ENCODE measurements at regions not wholly inside any gene's neighbourhood (a gene's known extent, or its start where the extent isn't known, plus 50 kb on each side); places are given as distances from the start of the nearest gene placed in this dataset.
"Not testable (repeated sequence)": the region's sequence is repeated elsewhere in the genome, so short reads cannot be mapped to it uniquely, and the experiment has no call there.

GRCh38 chr6:55108134-55109130, 65.9 kb upstream of the HCRTR2 start:
- no peak for DNase-seq
- Histone ChIP-seq H3K9me3 (peaks cover 0 to 14% (median 2%) of the 10 kb centered on the region in 4 donors), H3K4me1 (no peaks in the 10 kb centered on the region), H3K4me3 (no peak overlapping the region), H3K27me3 (no peaks in the 10 kb centered on the region), H3K27ac (no peak overlapping the region), H3K36me3 (no peaks in the 10 kb centered on the region)
- intact Hi-C loops (cut with DNase I; ENCODE audit: low total_unique reads): no loop called here
- no peak for TF ChIP-seq POLR2AphosphoS5 (IDR thresholded peaks at IDR 0.05)
- TF ChIP-seq POLR2A (IDR thresholded peaks at IDR 0.05): no peak
- no peak for TF ChIP-seq CTCF (IDR thresholded peaks at IDR 0.05)
- no peak for TF ChIP-seq EP300 (IDR thresholded peaks at IDR 0.05)
- 43 to 59% (median 49%) methylated on average over 6 of the region's 6 CpGs for WGBS, 5 donors

DNA sequence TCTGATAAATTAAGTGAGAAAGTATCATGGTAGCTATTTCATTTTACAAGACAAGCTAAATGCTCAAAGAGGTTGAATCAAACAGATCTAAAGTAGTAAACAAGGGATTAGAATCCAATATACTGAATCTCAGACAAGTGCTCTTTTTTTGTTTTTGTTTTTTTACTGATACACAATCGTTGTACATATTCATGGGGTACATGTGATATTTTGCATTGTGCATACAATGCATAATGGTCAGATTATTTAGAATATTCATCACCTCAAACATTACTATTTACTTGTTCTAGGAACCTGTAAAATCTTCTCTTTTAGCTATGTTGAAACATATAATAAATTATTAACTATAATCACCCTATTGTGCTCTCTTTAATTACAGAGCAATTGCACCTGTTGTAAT, 57.0 kb upstream of the HCRTR2 start:
- DNase-seq: no peak
- H3K36me3 ChIP-seq: no peaks in the 10 kb centered on the region
- peaks cover 0 to 10% (median 2%) of the 10 kb centered on the region in 4 donors for H3K9me3 ChIP-seq
- no peaks in the 10 kb centered on the region for H3K27me3 ChIP-seq
- H3K4me1 ChIP-seq: no peaks in the 10 kb centered on the region
- intact Hi-C loops (cut with DNase I; ENCODE audit: low total_unique reads): no loop called here
- no peak for TF ChIP-seq POLR2AphosphoS5 (IDR thresholded peaks at IDR 0.05)
- no peak for TF ChIP-seq POLR2A (IDR thresholded peaks at IDR 0.05)
- TF ChIP-seq EP300 (IDR thresholded peaks at IDR 0.05): no peak
- no peak for TF ChIP-seq CTCF (IDR thresholded peaks at IDR 0.05)
- WGBS, 5 donors: 46 to 77% (median 73%) methylated on average over 1 of the region's 1 CpG
- no peak overlapping the region for H3K4me3 ChIP-seq
- H3K27ac ChIP-seq: no peak overlapping the region

DNA sequence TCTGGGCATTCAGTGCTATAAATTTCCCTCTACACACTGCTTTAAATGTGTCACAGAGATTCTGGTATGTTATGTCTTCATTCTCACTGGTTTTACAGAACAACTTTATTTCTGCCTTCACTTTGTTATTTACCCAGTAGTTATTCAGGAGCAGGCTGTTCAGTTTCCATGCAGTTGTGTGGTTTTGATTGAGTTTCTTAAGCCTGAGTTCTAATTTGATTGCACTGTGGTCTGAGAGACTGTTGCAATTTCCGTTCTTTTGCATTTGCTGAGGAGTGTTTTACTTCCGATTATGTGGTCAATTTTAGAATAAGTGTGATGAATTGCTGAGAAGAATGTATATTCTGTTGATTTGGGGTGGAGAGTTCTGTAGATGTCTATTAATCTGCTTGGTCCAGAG, 50.1 kb upstream of the HCRTR2 start:
- H3K27ac ChIP-seq; H3K27me3 ChIP-seq; H3K36me3 ChIP-seq; H3K4me3 ChIP-seq; DNase-seq; H3K4me1 ChIP-seq; intact Hi-C loops (cut with DNase I; ENCODE audit: low total_unique reads): not testable (repeated sequence)
- WGBS, 5 donors: 85 to 95% (median 93%) methylated on average over 2 of the region's 2 CpGs
- H3K9me3 ChIP-seq: peaks cover 0 to 40% (median 21%) of the 10 kb centered on the region in 4 donors
